22Rv1 (cell line): ENCODE measurements at regions not wholly inside any gene's neighbourhood (a gene's known extent, or its start where the extent isn't known, plus 50 kb on each side); places are given as distances from the start of the nearest gene placed in this dataset.

Experiments used
- H3K27ac ChIP-seq: fragments of 450-650 bp; 2 replicates; pipeline ENCODE4 v1.5.1; 2017
- CTCF ChIP-seq: fragments of 450-650 bp; IDR thresholded peaks from 2 replicates; pipeline ENCODE4 v1.5.1; 2017; ENCODE audit warnings: mild to moderate bottlenecking
- ZFX ChIP-seq: fragments of 450-650 bp; IDR thresholded peaks from 2 replicates; pipeline ENCODE4 v1.6.1; 2017; ENCODE audit warnings: antibody characterized with exemption, borderline replicate concordance

GRCh38 chr10:125494651-125495239 lies 188.2 kb downstream of the TEX36 start:
- no peak overlapping the region for H3K27ac ChIP-seq
- TF ChIP-seq CTCF (no peak), ZFX (no peak)

- no peak overlapping the region for H3K27ac ChIP-seq
- no peak for TF ChIP-seq ZFX
- TF ChIP-seq CTCF = no peak
Observed at GRCh38 chr10:125491381-125491780, 191.6 kb downstream of the TEX36 start.

- H3K27ac ChIP-seq = no peak overlapping the region
- TF ChIP-seq CTCF = no peak
Observed at GRCh38 chr10:125489731-125490130, 193.2 kb downstream of the TEX36 start.

GRCh38 chr10:125485665-125486064 lies 197.3 kb downstream of the TEX36 start:
- H3K27ac ChIP-seq = no peak overlapping the region
- TF ChIP-seq ZFX (no peak), CTCF (no peak)

- TF ChIP-seq CTCF (no peak), ZFX (no peak)
- H3K27ac ChIP-seq = no peak overlapping the region
Observed at GRCh38 chr10:125484035-125484732, 198.8 kb downstream of the TEX36 start.

GRCh38 chr10:125482637-125483036 lies 200.3 kb downstream of the TEX36 start:
- no peak overlapping the region for H3K27ac ChIP-seq
- TF ChIP-seq CTCF = no peak

- H3K27ac ChIP-seq = no peak overlapping the region
- TF ChIP-seq ZFX = no peak
- no peak for TF ChIP-seq CTCF
Observed at GRCh38 chr10:125482108-125482507, 200.9 kb downstream of the TEX36 start.
